Loucy (cell line): ENCODE measurements at regions not wholly inside any gene's neighbourhood (a gene's known extent, or its start where the extent isn't known, plus 50 kb on each side); places are given as distances from the start of the nearest gene placed in this dataset.

Source experiments
- H2AFZ ChIP-seq: fragments of 200-600 bp; sonication (generic); 2 replicates; pipeline ENCODE4 v1.6.0; 2016; ENCODE audit warnings: antibody characterized with exemption, mild to moderate bottlenecking, low read length, moderate library complexity
- H3F3A ChIP-seq: fragments of 200-600 bp; 2 replicates; pipeline ENCODE4 v1.6.0; 2016; ENCODE audit warnings: antibody characterized with exemption, low read depth, mild to moderate bottlenecking
- H3K27me3 ChIP-seq: fragments of 200-600 bp; sonication (generic); 2 replicates; pipeline ENCODE4 v1.6.1; 2014; ENCODE audit warnings: low read length, mild to moderate bottlenecking; ENCODE audit not compliant: insufficient read depth, poor library complexity, severe bottlenecking
- H3K36me3 ChIP-seq: fragments of 200-600 bp; sonication (generic); 2 replicates; pipeline ENCODE4 v1.6.1; 2016; ENCODE audit warnings: low read length; ENCODE audit not compliant: insufficient read depth
- H3K4me1 ChIP-seq: fragments of 200-600 bp; sonication (generic); 2 replicates; pipeline ENCODE4 v1.5.1; 2014; ENCODE audit warnings: low read length, mild to moderate bottlenecking; ENCODE audit not compliant: insufficient read depth, poor library complexity, severe bottlenecking
- H3K4me2 ChIP-seq: fragments of 200-600 bp; sonication (generic); 2 replicates; pipeline ENCODE4 v1.6.0; 2014; ENCODE audit warnings: antibody characterized with exemption, low read length, low read depth, mild to moderate bottlenecking; ENCODE audit not compliant: poor library complexity, severe bottlenecking
- H3K4me3 ChIP-seq: fragments of 200-600 bp; sonication (generic); 2 replicates; pipeline ENCODE4 v1.5.1; 2014; ENCODE audit warnings: low read length, mild to moderate bottlenecking, mixed read lengths; ENCODE audit not compliant: poor library complexity, severe bottlenecking
- H3K79me2 ChIP-seq: fragments of 200-600 bp; sonication (generic); 2 replicates; pipeline ENCODE4 v1.6.1; 2014; ENCODE audit warnings: low read length; ENCODE audit not compliant: insufficient read depth
- H3K9ac ChIP-seq: fragments of 200-600 bp; sonication (generic); 2 replicates; pipeline ENCODE4 v1.6.0; 2014; ENCODE audit warnings: mild to moderate bottlenecking, low read depth, low read length, moderate library complexity; ENCODE audit not compliant: poor library complexity, severe bottlenecking
- H3K9me2 ChIP-seq: fragments of 200-600 bp; sonication (generic); replicated peaks from 2 replicates; pipeline ENCODE4 v1.6.1; 2016; ENCODE audit warnings: low read depth, low read length, mixed read lengths
- H3K9me3 ChIP-seq: fragments of 200-600 bp; sonication (generic); 2 replicates; pipeline ENCODE4 v1.6.1; 2014; ENCODE audit warnings: mild to moderate bottlenecking, antibody characterized with exemption, low read length, low read depth; ENCODE audit not compliant: insufficient read depth
- H4K20me1 ChIP-seq: fragments of 200-600 bp; sonication (generic); 2 replicates; pipeline ENCODE4 v1.6.0; 2014; ENCODE audit warnings: antibody characterized with exemption, low read length, mild to moderate bottlenecking; ENCODE audit not compliant: insufficient read depth, poor library complexity, severe bottlenecking
- CTCF ChIP-seq: fragments of 200-600 bp; sonication (generic); conservative IDR thresholded peaks from 2 replicates; pipeline ENCODE4 v1.5.1; 2014; ENCODE audit warnings: mild to moderate bottlenecking, antibody characterized with exemption, low read length
- EZH2phosphoT487 ChIP-seq: fragments of 200-600 bp; IDR thresholded peaks from 2 replicates; pipeline ENCODE4 v1.6.1; 2018; ENCODE audit warnings: antibody characterized with exemption, mild to moderate bottlenecking, moderate library complexity, borderline replicate concordance

- Histone ChIP-seq H4K20me1 (no peaks in the 10 kb centered on the region), H3K9me3 (no peaks in the 10 kb centered on the region), H3K36me3 (no peaks in the 10 kb centered on the region), H3F3A (no peaks in the 10 kb centered on the region), H3K4me3 (no peak overlapping the region), H3K9ac (no peak overlapping the region), H3K9me2 (no peaks in the 10 kb centered on the region), H2AFZ (no peak overlapping the region), H3K4me2 (no peak overlapping the region), H3K79me2 (no peaks in the 10 kb centered on the region), H3K27me3 (no peaks in the 10 kb centered on the region), H3K4me1 (no peaks in the 10 kb centered on the region)
- no peak for TF ChIP-seq CTCF
- no peak for TF ChIP-seq EZH2phosphoT487
Measured at GRCh38 chr3:166127969-166128368, 290.7 kb upstream of the BCHE start.

GRCh38 chr3:166125179-166125578, 288.0 kb upstream of the BCHE start:
- Histone ChIP-seq H3K79me2 (no peaks in the 10 kb centered on the region), H3K36me3 (no peaks in the 10 kb centered on the region), H3K4me1 (no peaks in the 10 kb centered on the region), H3K4me2 (no peak overlapping the region), H3K9ac (no peak overlapping the region), H3F3A (no peaks in the 10 kb centered on the region), H3K9me3 (no peaks in the 10 kb centered on the region), H3K27me3 (no peaks in the 10 kb centered on the region), H3K4me3 (no peak overlapping the region), H2AFZ (no peak overlapping the region), H3K9me2 (no peaks in the 10 kb centered on the region), H4K20me1 (no peaks in the 10 kb centered on the region)
- TF ChIP-seq CTCF: no peak
- no peak for TF ChIP-seq EZH2phosphoT487

GRCh38 chr3:166123576-166123975, 286.4 kb upstream of the BCHE start:
- TF ChIP-seq CTCF (no peak), EZH2phosphoT487 (no peak)
- Histone ChIP-seq H3K4me1 (no peaks in the 10 kb centered on the region), H3F3A (no peaks in the 10 kb centered on the region), H3K79me2 (no peaks in the 10 kb centered on the region), H2AFZ (no peak overlapping the region), H3K27me3 (no peaks in the 10 kb centered on the region), H3K9me2 (no peaks in the 10 kb centered on the region), H3K9ac (no peak overlapping the region), H3K4me3 (no peak overlapping the region), H3K4me2 (no peak overlapping the region), H3K36me3 (no peaks in the 10 kb centered on the region), H4K20me1 (no peaks in the 10 kb centered on the region), H3K9me3 (0 out of 2 replicates have a peak, but pooled peaks cover 2% of the 10 kb centered on the region)
